HL-60 (cell line): ENCODE measurements at regions not wholly inside any gene's neighbourhood (a gene's known extent, or its start where the extent isn't known, plus 50 kb on each side); places are given as distances from the start of the nearest gene placed in this dataset.

Experiments
- DNase-seq, 2 experiments: peaks; one replicate each; pipeline ENCODE4 v3.0.0-alpha.2; 2010 to 2020; ENCODE audit warnings: low read depth in 1 of 2, low spot score in 1 of 2
- H3K27ac ChIP-seq: fragments of 250-450 bp; sonication (Bioruptor Pico); replicated peaks from 2 replicates; pipeline ENCODE4 v1.5.1; 2020; ENCODE audit warnings: mild to moderate bottlenecking, moderate library complexity
- H3K27me3 ChIP-seq: fragments of 250-450 bp; sonication (Bioruptor Pico); 2 replicates; pipeline ENCODE4 v1.5.1; 2021; ENCODE audit warnings: mild to moderate bottlenecking, moderate library complexity; ENCODE audit not compliant: insufficient read depth, poor library complexity, severe bottlenecking
- H3K4me3 ChIP-seq: replicated peaks from 2 replicates; pipeline ENCODE4 v1.5.1; 2011; ENCODE audit warnings: mild to moderate bottlenecking, control low read depth, low read length; ENCODE audit not compliant: insufficient read depth
- CTCF ChIP-seq: IDR thresholded peaks from one replicate; pipeline ENCODE4 v1.5.1; 2011; ENCODE audit warnings: low read length, control low read depth, inconsistent platforms; ENCODE audit not compliant: insufficient read depth
- GABPA ChIP-seq: IDR thresholded peaks from 2 replicates; pipeline ENCODE4 v1.6.1; 2012; ENCODE audit warnings: low read depth
- POLR2AphosphoS5 ChIP-seq: IDR thresholded peaks from 2 replicates; pipeline ENCODE4 v1.6.1; 2012; ENCODE audit warnings: low read depth
- REST ChIP-seq: IDR thresholded peaks from 2 replicates; pipeline ENCODE4 v1.6.1; 2012; ENCODE audit warnings: low read depth; ENCODE audit not compliant: insufficient replicate concordance
- SPI1 ChIP-seq: IDR thresholded peaks from 2 replicates; pipeline ENCODE4 v1.6.1; 2012; ENCODE audit warnings: low read depth, mild to moderate bottlenecking, borderline replicate concordance

- DNase-seq: no peak
- no peak for TF ChIP-seq POLR2AphosphoS5
- TF ChIP-seq CTCF: no peak
- no peak for TF ChIP-seq GABPA
- TF ChIP-seq REST: no peak
- no peak for TF ChIP-seq SPI1
- no peak overlapping the region for H3K4me3 ChIP-seq
- no peaks in the 10 kb centered on the region for H3K27me3 ChIP-seq
- H3K27ac ChIP-seq: no peak overlapping the region
Measured at GRCh38 chr6:126504792-126505191, 164.9 kb downstream of the CENPW start.

- no peak for DNase-seq
- TF ChIP-seq GABPA (no peak), SPI1 (no peak), REST (no peak), POLR2AphosphoS5 (no peak), CTCF (no peak)
- Histone ChIP-seq H3K27ac (no peak overlapping the region), H3K4me3 (no peak overlapping the region), H3K27me3 (no peaks in the 10 kb centered on the region)
Measured at GRCh38 chr6:126513198-126513597, 173.3 kb downstream of the CENPW start.

GRCh38 chr6:126516411-126516810, 176.5 kb downstream of the CENPW start:
- H3K27me3 ChIP-seq: no peaks in the 10 kb centered on the region
- no peak overlapping the region for H3K4me3 ChIP-seq
- no peak for TF ChIP-seq CTCF
- no peak for TF ChIP-seq SPI1
- TF ChIP-seq GABPA: no peak
- no peak for TF ChIP-seq REST
- no peak for TF ChIP-seq POLR2AphosphoS5
- DNase-seq: no peak
- no peak overlapping the region for H3K27ac ChIP-seq
